GM18517 (cell line): ENCODE measurements at regions not wholly inside any gene's neighbourhood (a gene's known extent, or its start where the extent isn't known, plus 50 kb on each side); places are given as distances from the start of the nearest gene placed in this dataset.
"Not testable (repeated sequence)": the region's sequence is repeated elsewhere in the genome, so short reads cannot be mapped to it uniquely, and the experiment has no call there.

Experiments
- ATAC-seq: cut with Tn5 transposase; IDR thresholded peaks from one replicate; pipeline ENCODE4 v1.9.1; 2021; ENCODE audit warnings: mild to moderate bottlenecking, moderate library complexity; ENCODE audit not compliant: unreplicated experiment

GRCh38 chr6:76861403-76861802 lies 601.9 kb downstream of the HTR1B start:
- peak; percentile 83 for ATAC-seq

GRCh38 chr6:76856065-76856464 lies 607.2 kb downstream of the HTR1B start:
- no peak for ATAC-seq

GRCh38 chr6:76852776-76853175 lies 610.5 kb downstream of the HTR1B start:
- no peak for ATAC-seq

GRCh38 chr6:76849274-76849970 lies 613.9 kb downstream of the HTR1B start:
- not testable (repeated sequence) for ATAC-seq

- ATAC-seq, result no peak
These were observed 620.1 kb downstream of the HTR1B start for GRCh38 chr6:76843054-76843822.

- ATAC-seq, result no peak
These were observed 622.4 kb downstream of the HTR1B start for GRCh38 chr6:76840865-76841264.

- no peak for ATAC-seq
These were observed 623.1 kb downstream of the HTR1B start for GRCh38 chr6:76840041-76840745.

- ATAC-seq, result no peak
These were observed 623.8 kb downstream of the HTR1B start for GRCh38 chr6:76839505-76839904.

GRCh38 chr6:76837564-76837963 lies 625.7 kb downstream of the HTR1B start:
- no peak for ATAC-seq

- ATAC-seq, result no peak
These were observed 627.6 kb downstream of the HTR1B start for GRCh38 chr6:76835695-76836094.

- ATAC-seq, result no peak
These were observed 628.0 kb downstream of the HTR1B start for GRCh38 chr6:76835293-76835692.

GRCh38 chr6:76834399-76834798 lies 628.9 kb downstream of the HTR1B start:
- no peak for ATAC-seq

- ATAC-seq, result no peak
These were observed 632.0 kb downstream of the HTR1B start for GRCh38 chr6:76831299-76831698.

- ATAC-seq, result not testable (repeated sequence)
These were observed 639.7 kb downstream of the HTR1B start for GRCh38 chr6:76823578-76823977.

- no peak for ATAC-seq
These were observed 644.8 kb downstream of the HTR1B start for GRCh38 chr6:76818451-76818850.

GRCh38 chr6:76817429-76817828 lies 645.9 kb downstream of the HTR1B start:
- ATAC-seq, result no peak

- ATAC-seq, result no peak
These were observed 648.5 kb downstream of the HTR1B start for GRCh38 chr6:76814496-76815458.

GRCh38 chr6:76810286-76810685 lies 653.0 kb downstream of the HTR1B start:
- ATAC-seq, result no peak

- ATAC-seq, result no peak
These were observed 660.2 kb downstream of the HTR1B start for GRCh38 chr6:76803038-76803580.

GRCh38 chr6:76792394-76792793 lies 670.9 kb downstream of the HTR1B start:
- ATAC-seq, result no peak
